SJCRH30 (cell line): ENCODE measurements at regions not wholly inside any gene's neighbourhood (a gene's known extent, or its start where the extent isn't known, plus 50 kb on each side); places are given as distances from the start of the nearest gene placed in this dataset.
"Not testable (repeated sequence)": the region's sequence is repeated elsewhere in the genome, so short reads cannot be mapped to it uniquely, and the experiment has no call there.

Experiments
- DNase-seq, 2 experiments: peaks; one replicate each; pipeline ENCODE4 v3.0.0-alpha.2; 2015 to 2020
- H3K27ac ChIP-seq: fragments of 250-450 bp; sonication (Bioruptor Pico); 2 replicates; pipeline ENCODE4 v1.5.1; 2020; ENCODE audit warnings: mild to moderate bottlenecking, moderate library complexity
- H3K27me3 ChIP-seq: fragments of 250-450 bp; sonication (Bioruptor Pico); 2 replicates; pipeline ENCODE4 v1.5.1; 2020; ENCODE audit warnings: mild to moderate bottlenecking, moderate library complexity
- H3K36me3 ChIP-seq: fragments of 250-450 bp; sonication (Bioruptor Pico); 2 replicates; pipeline ENCODE4 v1.5.1; 2020; ENCODE audit warnings: mild to moderate bottlenecking, moderate library complexity
- H3K4me1 ChIP-seq: fragments of 250-450 bp; sonication (Bioruptor Pico); 2 replicates; pipeline ENCODE4 v1.5.1; 2020; ENCODE audit warnings: mild to moderate bottlenecking, moderate library complexity
- H3K4me3 ChIP-seq: fragments of 250-450 bp; sonication (Bioruptor Pico); 2 replicates; pipeline ENCODE4 v1.5.1; 2020; ENCODE audit warnings: mild to moderate bottlenecking, moderate library complexity
- H3K9me3 ChIP-seq: fragments of 250-450 bp; sonication (Bioruptor Pico); replicated peaks from 2 replicates; pipeline ENCODE4 v1.5.1; 2020; ENCODE audit warnings: mild to moderate bottlenecking, moderate library complexity

DNA sequence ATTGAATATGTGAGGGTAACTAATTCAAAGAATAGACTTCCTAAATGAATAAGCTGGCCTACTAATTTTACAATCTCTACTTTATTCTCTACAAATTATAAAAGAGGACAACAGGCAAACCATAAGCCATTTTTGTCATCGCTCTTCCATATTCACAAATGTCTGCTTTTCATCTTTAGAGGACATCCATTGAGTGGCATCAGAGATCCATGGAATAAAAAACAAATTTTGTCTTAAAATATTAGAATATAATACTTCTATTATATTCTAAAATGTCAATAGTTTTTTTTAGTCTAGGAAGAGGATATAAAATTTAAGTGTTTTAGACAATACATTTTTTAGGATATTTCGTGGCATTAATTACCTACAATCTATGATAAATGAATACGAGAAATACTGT, 300.9 kb upstream of the TACR3 start:
- Histone ChIP-seq H3K27me3 (no peaks in the 10 kb centered on the region), H3K27ac (no peak overlapping the region), H3K36me3 (no peaks in the 10 kb centered on the region), H3K4me3 (no peak overlapping the region), H3K9me3 (no peaks in the 10 kb centered on the region), H3K4me1 (no peaks in the 10 kb centered on the region)
- DNase-seq = no peak

DNA sequence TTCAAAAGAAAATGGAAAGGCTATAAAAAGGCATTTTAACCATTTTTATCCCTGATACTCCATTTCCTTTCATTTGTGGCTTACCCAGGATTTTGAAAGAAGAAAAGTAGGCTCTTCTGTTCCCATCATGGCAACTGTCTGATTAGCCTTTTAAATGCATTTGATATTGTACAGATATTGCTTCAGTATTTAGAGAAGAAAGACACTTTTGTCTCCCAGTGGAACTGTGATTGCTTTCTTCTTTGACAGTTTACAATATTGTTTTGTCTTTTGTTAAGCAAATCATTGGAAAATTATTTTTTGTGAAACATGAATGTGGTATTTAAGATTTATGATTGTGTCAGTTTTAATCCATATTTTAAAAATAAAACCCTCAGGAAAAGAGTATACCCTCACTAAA, 297.4 kb upstream of the TACR3 start:
- Histone ChIP-seq H3K36me3 (no peaks in the 10 kb centered on the region), H3K4me1 (peaks cover 2% of the 10 kb centered on the region; the same call in 1 of the 2 replicates), H3K4me3 (no peak overlapping the region), H3K9me3 (no peaks in the 10 kb centered on the region), H3K27me3 (no peaks in the 10 kb centered on the region), H3K27ac (no peak overlapping the region)
- DNase-seq = no peak

DNA sequence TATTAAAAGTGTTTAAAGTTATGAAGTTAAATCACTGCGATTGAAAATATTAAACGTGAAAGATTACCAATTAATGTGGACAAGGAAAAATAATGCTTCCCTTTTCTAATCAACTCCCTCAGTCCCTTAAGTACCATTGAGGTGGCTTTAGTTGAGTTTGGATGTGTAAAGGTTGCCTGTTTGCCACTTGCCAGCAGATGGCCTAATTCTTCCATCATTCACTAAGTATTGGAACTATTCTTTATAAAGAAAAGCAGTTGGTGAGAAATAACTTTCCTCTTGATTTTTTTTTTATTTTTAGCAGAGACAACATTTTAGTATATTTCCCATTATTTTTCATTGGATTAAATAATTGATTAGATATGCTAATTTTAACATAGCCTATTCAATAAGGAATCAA, 295.9 kb upstream of the TACR3 start:
- DNase-seq = peak in 1 of 2 experiments; percentile 42
- Histone ChIP-seq H3K36me3 (no peaks in the 10 kb centered on the region), H3K4me3 (no peak overlapping the region), H3K9me3 (no peaks in the 10 kb centered on the region), H3K4me1 (peaks cover 3% of the 10 kb centered on the region; the same call in 1 of the 2 replicates), H3K27me3 (no peaks in the 10 kb centered on the region), H3K27ac (no peak overlapping the region)

DNA sequence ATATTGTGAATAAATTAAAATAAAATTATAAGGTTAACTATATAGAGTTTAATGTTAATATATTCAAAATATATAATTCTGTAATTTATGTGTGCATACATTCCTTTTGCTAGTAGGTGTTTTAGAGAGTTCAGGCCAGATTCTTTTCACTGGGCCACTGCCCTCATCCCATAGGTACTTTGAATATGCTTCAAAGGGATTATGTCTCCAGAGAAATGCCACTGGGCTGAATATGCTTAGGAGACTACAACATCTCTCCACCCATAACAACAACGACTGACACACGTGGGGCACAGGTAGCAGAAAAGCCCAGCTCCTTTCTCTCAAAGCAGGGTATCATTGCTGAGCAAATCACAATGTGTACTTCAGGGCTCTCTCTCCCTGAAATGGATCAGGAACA, 290.9 kb upstream of the TACR3 start:
- no peak for DNase-seq
- H3K4me1 ChIP-seq = peaks cover 5% of the 10 kb centered on the region; the same call in 1 of the 2 replicates
- H3K36me3 ChIP-seq = no peaks in the 10 kb centered on the region
- no peaks in the 10 kb centered on the region for H3K27me3 ChIP-seq
- H3K27ac ChIP-seq = no peak overlapping the region
- no peaks in the 10 kb centered on the region for H3K9me3 ChIP-seq
- H3K4me3 ChIP-seq = no peak overlapping the region

DNA sequence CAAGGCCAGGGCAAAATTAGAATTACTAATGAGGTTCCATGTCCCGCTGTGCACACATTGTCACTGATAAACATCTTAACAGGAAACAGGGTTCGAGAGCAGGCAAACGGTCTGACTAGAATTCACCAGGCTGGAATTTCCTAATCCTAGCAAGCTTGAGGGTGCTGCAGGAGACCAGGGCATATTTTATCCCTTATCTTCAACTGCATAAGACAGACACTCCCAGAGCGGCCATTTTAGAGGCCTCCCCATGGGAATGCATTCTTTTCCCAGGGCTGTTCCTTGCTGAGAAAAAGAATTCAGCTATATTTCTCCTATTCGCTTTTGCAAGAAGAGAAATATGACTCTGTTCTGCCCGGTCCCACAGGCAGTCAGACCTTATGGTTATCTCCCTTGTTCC, 282.5 kb upstream of the TACR3 start:
- H3K4me1 ChIP-seq = peaks cover 13% of the 10 kb centered on the region
- not testable (repeated sequence) for DNase-seq, H3K27ac ChIP-seq, H3K36me3 ChIP-seq, H3K27me3 ChIP-seq, H3K9me3 ChIP-seq, H3K4me3 ChIP-seq

DNA sequence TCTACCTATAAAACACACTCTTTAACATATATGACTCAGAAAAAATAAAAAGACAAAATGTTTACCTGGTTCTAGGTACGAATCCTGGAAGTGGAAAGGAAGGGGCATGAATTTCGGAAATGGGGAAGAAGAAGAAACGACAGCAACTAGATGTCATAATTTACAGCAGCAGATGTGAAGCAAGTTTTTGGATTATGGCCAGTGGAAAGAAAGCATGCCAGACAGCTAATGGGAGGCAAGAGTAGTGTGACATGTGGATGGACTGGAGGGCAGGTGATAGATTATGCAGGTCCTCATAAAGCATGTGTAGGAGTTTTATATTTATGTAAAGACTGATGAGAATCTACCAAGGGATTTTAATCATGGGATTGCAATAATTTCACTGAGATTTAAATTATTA, 279.0 kb upstream of the TACR3 start:
- H3K27me3 ChIP-seq = no peaks in the 10 kb centered on the region
- H3K4me1 ChIP-seq = peaks cover 28% of the 10 kb centered on the region
- H3K9me3 ChIP-seq = no peaks in the 10 kb centered on the region; the same call in 1 of the 2 replicates
- H3K27ac ChIP-seq = 0 out of 2 replicates have a peak overlapping the region, but pooled peaks have one; percentile 4
- DNase-seq = peak; percentile 32 to 79
- no peak overlapping the region for H3K4me3 ChIP-seq
- H3K36me3 ChIP-seq = no peaks in the 10 kb centered on the region

DNA sequence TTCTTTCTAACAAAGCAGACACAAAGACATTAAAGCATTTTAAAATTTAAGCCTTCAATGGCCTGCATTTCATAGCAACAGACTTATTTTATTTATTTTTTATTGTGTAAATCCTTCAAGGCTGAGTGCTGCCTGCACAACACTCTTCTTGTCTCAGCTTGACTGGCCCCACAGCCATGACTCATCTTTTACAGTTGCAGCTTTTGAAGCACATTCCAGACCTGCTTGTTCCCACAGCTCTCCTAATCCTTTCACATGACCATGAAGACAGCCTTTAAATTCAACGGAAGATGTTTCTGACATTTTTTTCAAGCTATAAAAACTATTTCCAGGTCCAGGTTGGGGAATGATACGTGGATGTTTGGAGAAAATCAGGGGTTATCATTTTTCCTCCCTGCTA, 276.9 kb upstream of the TACR3 start:
- Histone ChIP-seq H3K27ac (peak overlapping the region; percentile 91), H3K4me1 (peaks cover 28% of the 10 kb centered on the region), H3K9me3 (peaks cover 4% of the 10 kb centered on the region), H3K4me3 (peak overlapping the region; percentile 56), H3K27me3 (no peaks in the 10 kb centered on the region), H3K36me3 (no peaks in the 10 kb centered on the region)
- DNase-seq = peak; percentile 78 to 87

DNA sequence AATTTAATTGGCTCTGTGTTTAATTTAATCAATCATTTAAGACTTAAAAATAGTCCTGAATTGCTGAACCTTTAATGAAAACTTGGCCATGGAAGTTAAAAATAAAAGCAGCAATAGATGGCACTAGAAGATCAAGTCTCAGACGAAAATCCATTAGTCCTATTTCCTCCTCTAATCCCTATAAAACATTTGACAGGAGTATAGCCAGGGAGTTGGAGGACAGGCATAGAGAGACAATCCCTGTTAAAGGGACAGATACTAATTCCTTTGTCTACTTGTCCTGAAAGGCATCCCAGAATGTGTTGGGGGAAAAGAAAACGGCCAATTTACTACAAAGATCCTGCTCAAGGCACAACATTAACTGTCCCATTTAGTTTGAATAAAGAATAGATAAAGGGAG, 276.3 kb upstream of the TACR3 start:
- peaks cover 6% of the 10 kb centered on the region for H3K9me3 ChIP-seq
- DNase-seq = peak; percentile 31 to 73
- H3K36me3 ChIP-seq = no peaks in the 10 kb centered on the region
- no peaks in the 10 kb centered on the region for H3K27me3 ChIP-seq
- peak overlapping the region; percentile 56 for H3K4me3 ChIP-seq
- peak overlapping the region; percentile 91 for H3K27ac ChIP-seq
- peaks cover 28% of the 10 kb centered on the region for H3K4me1 ChIP-seq

DNA sequence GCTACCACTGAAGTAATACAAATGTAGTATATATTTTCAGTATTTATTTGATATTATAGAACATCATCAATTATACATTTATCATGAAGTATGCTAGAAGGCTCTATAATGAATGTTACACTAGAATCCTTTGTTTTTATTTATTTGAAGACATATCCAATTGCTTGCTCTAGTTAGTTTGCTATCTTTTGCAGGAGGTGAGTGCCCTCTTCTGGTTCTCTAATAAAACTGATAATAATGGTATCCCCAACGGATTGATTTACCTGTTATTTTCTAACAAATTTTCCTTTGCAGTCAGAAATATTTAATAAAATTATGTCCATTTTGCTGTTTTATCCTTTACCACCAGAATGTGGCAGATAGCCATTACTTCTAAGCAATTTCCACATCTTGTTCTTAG, 274.3 kb upstream of the TACR3 start:
- peak in 1 of 2 experiments; percentile 49 for DNase-seq
- H3K4me3 ChIP-seq = no peak overlapping the region
- no peaks in the 10 kb centered on the region for H3K27me3 ChIP-seq
- no peaks in the 10 kb centered on the region for H3K36me3 ChIP-seq
- no peak overlapping the region for H3K27ac ChIP-seq
- peaks cover 24% of the 10 kb centered on the region for H3K4me1 ChIP-seq
- H3K9me3 ChIP-seq = peaks cover 6% of the 10 kb centered on the region

DNA sequence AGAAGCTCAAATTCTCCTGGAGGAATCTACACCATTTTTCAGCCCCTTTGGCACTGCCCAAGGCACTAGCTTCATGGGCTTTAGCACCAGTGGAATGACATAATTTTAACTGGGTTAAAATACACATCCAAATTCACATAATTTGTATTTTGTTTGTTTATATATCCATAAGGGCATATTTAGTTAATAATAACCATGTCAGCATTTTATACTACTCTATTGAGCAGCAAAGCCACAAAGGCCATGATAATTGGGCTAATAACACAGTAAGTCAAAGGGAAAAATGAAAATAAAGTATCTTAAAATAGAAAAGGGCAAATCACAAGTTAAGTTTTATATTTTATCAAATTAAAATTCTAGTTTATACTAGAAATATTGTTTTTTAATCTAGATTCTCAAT, 262.7 kb upstream of the TACR3 start:
- Histone ChIP-seq H3K27me3 (no peaks in the 10 kb centered on the region), H3K4me1 (no peaks in the 10 kb centered on the region), H3K27ac (no peak overlapping the region), H3K9me3 (no peaks in the 10 kb centered on the region; the same call in 1 of the 2 replicates), H3K4me3 (no peak overlapping the region), H3K36me3 (no peaks in the 10 kb centered on the region)
- DNase-seq = no peak

DNA sequence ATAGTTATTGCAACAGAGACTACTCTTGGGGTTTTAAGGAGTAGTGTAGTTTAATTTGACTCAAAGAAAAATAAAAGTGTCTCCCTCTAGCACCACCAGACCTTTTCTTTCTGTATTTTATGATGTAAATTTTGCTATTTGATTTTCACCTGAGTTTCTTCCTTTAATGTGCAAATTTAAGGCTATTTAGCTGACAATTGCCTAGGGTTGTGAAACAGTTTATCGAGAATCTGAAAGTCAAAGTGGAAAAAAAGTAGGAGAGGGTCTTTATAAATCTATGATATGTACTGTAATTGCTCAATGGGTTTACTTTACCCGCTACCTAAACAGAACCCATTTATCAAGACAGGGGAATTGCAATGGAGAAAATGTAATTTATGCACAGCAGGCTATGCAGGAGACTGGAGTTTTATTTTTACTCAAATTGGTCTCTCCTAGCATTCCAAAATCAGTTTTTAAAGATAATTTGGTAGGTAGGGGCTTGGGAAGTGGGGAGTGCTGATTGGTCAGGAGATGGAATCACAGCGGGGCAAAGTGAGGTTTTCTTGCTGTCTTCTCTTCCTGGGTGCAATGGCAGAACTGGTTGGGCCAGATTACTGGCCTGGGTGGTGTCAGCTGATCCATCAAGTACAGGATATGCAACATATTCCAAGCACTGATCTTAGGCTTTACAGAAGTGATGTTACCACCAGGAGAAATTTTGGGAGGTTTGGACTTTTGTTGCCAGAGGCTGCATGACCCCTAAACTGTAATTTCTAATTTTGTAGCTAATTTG, 228.6 kb upstream of the TACR3 start:
- DNase-seq = no peak
- Histone ChIP-seq H3K27me3 (no peaks in the 10 kb centered on the region), H3K4me1 (no peaks in the 10 kb centered on the region), H3K9me3 (no peaks in the 10 kb centered on the region), H3K27ac (no peak overlapping the region), H3K36me3 (no peaks in the 10 kb centered on the region), H3K4me3 (no peak overlapping the region)

DNA sequence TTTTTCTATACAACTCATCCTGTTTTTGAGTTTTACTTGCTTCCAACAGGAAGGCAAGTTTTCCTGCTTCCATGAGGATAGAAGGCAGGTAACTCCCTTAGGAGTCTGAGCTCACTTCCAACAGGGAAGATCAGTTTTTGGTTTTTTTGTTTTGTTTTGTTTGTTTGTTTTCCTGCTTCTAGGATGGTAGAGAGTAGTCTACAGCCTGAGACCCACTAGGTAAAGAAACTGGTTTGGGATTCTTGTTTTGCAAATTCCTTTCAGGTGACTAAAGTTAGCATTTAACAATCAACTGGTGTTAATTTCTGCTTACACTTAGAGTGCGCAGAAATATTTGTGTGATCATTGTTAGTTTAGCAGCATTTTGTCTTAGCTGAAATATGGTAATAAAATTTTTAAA, 227.8 kb upstream of the TACR3 start:
- H3K4me1 ChIP-seq = no peaks in the 10 kb centered on the region
- H3K27ac ChIP-seq = no peak overlapping the region
- no peaks in the 10 kb centered on the region for H3K9me3 ChIP-seq
- no peaks in the 10 kb centered on the region for H3K36me3 ChIP-seq
- no peak overlapping the region for H3K4me3 ChIP-seq
- DNase-seq = no peak
- H3K27me3 ChIP-seq = no peaks in the 10 kb centered on the region

DNA sequence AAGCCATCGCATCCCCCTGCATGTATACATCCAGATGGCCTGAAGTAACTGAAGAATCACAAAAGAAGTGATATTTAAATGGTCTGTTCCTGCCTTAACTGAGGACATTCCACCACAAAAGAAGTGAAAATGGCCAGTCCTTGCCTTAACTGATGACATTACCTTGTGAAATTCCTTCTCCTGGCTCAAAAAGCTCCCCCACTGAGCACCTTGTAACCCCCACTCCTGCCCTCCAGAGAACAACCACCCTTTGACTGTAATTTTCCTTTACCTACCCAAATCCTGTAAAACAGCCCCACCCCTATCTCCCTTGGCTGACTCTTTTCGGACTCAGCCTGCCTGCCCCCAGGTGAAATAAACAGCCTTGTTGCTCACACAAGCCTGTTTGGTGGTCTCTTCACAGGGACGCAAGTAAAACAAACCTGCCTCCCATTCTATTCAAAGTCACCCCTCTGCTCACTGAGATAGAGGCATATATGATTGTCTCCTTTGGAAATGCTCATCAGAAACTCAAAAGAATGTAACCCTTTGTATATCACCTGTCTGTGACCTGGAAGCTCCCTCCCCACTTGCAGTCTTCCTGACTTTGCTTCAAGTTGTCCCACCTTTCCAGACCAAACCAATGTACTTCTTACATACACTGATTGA, 227.0 kb upstream of the TACR3 start:
- not testable (repeated sequence) for H3K4me3 ChIP-seq, DNase-seq, H3K27me3 ChIP-seq, H3K27ac ChIP-seq, H3K9me3 ChIP-seq, H3K36me3 ChIP-seq, H3K4me1 ChIP-seq

DNA sequence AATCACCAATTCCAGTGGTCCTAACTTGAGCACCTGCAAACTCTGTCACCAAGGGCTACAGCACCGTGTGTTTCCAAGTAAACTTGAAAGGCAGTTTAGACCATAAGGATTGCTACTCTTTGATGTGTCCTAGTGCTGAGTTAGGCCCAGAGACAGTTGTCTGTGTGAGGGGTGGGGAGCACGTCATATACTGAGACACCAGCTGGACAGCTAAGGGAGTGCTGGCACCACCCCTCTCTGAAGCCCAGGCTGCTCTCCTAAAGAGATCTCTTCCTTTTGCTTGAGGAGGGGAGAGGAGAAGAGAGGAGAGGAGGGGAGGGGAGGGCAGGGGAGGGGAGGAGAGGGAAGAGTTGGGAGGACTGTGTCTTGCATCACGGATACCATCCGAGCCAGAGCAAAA, 218.7 kb upstream of the TACR3 start:
- Histone ChIP-seq H3K4me3 (no peak overlapping the region), H3K36me3 (no peaks in the 10 kb centered on the region), H3K4me1 (no peaks in the 10 kb centered on the region), H3K27me3 (no peaks in the 10 kb centered on the region), H3K9me3 (no peaks in the 10 kb centered on the region), H3K27ac (no peak overlapping the region)
- no peak for DNase-seq

DNA sequence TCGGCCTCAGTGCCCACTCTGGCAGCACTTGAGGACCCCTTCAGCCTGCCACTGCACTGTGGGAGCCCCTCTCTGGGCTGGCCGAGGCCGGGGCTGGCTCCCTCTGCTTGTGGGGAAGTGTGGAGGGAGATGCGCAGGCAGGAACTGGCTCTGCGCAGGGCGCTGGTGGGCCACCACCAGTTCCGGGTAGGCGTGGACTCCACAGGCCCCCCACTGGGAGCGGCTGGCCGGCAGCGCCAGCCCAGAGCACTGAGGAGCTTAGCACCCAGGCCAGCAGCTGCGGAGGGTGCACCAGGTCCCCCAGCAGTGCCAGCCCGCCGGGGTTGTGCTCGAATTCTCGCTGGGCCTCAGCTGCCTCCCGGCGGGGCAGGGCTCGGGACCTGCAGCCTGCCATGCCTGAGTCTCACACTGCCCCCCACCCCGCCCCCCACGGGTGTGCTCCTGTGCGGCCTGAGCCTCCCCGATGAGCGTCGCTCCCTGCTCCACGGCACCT, 216.9 kb upstream of the TACR3 start:
- no peak overlapping the region for H3K4me3 ChIP-seq
- no peak overlapping the region for H3K27ac ChIP-seq
- H3K4me1 ChIP-seq = no peaks in the 10 kb centered on the region
- no peaks in the 10 kb centered on the region for H3K36me3 ChIP-seq
- no peaks in the 10 kb centered on the region for H3K9me3 ChIP-seq
- H3K27me3 ChIP-seq = no peaks in the 10 kb centered on the region
- no peak for DNase-seq
